IPS DF 6.9 (cell line): ENCODE measurements at regions not wholly inside any gene's neighbourhood (a gene's known extent, or its start where the extent isn't known, plus 50 kb on each side); places are given as distances from the start of the nearest gene placed in this dataset.
A peak's percentile ranks its signal among the peaks of the same experiment; 100 is the strongest.
"Not testable (repeated sequence)": the region's sequence is repeated elsewhere in the genome, so short reads cannot be mapped to it uniquely, and the experiment has no call there.

ENCODE experiments used
- DNase-seq: peaks from one replicate; pipeline ENCODE4 v3.0.0-alpha.2; 2013; ENCODE audit warnings: low read depth, low spot score
- H3K27ac ChIP-seq: one replicate; pipeline ENCODE4 v1.5.1; 2013; ENCODE audit warnings: low read length, control low read depth
- H3K27me3 ChIP-seq: 2 replicates; pipeline ENCODE4 v1.6.1; 2013; ENCODE audit warnings: mild to moderate bottlenecking, low read length; ENCODE audit not compliant: control insufficient read depth, insufficient read depth
- H3K36me3 ChIP-seq: 2 replicates; pipeline ENCODE4 v1.6.1; 2013; ENCODE audit warnings: low read length; ENCODE audit not compliant: control insufficient read depth, insufficient read depth
- H3K4me1 ChIP-seq: 2 replicates; pipeline ENCODE4 v1.6.1; 2013; ENCODE audit warnings: low read length; ENCODE audit not compliant: control insufficient read depth, insufficient read depth
- H3K4me3 ChIP-seq: 2 replicates; pipeline ENCODE4 v1.5.1; 2013; ENCODE audit warnings: mild to moderate bottlenecking, low read length
- H3K9me3 ChIP-seq: 2 replicates; pipeline ENCODE4 v1.6.1; 2013; ENCODE audit warnings: low read length, inconsistent platforms; ENCODE audit not compliant: control insufficient read depth, insufficient read depth
- WGBS: extraction: QIAGEN DNeasy Blood & Tissue Kit; methylation state at CpG from one replicate; pipeline ENCODE4 v1.1.7; 2013; ENCODE audit warnings: mixed read lengths, missing lambda C conversion rate; ENCODE audit not compliant: insufficient read length, insufficient coverage; 5-methylcytosine and 5-hydroxymethylcytosine counted together

DNA sequence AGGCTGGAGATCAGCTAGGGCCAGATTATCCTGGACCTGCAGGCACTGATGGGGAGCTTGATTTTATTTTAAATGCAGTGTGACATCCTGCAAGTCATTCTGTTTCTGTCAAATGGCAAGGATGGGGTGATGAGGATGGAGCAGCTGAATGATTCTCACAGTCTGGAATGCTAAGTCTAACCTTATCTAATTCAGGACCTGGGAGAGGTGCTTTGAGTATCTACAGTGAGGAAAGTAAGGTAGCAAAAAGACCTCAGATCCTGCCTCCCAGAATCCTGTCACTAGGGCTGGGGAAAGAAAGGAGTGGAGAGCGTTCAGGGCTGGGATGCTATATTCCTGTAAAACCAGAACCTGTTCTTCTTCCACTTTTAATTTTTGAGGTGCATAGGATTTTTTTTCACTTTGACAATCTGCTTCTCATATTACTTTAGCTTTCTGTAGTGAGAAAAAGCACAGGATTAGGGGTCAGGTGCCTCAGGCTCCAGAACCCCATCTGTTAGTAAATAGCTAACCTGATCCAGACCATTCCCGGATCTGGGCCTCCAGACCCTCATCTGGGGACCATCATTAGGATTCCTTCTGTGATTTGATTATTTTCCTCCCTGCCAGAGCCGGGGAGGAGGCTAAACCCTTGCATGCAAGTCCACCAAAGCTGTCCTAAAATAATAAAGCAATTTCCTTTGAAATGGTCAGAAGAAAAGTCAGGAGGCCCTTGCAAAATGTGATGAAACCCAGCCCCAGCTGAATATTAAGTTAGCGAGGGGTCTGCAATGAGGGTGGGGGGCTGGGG, 54.7 kb downstream of the ASCL1 start:
- no peak for DNase-seq
- no peaks in the 10 kb centered on the region for H3K9me3 ChIP-seq
- no peak overlapping the region for H3K4me3 ChIP-seq
- WGBS, result no CpG with 5 or more reads among the region's 4 CpGs
- H3K27ac ChIP-seq, result no peak overlapping the region
- H3K4me1 ChIP-seq, result peaks cover 2% of the 10 kb centered on the region; the same call in 1 of the 2 replicates
- no peaks in the 10 kb centered on the region for H3K27me3 ChIP-seq
- no peaks in the 10 kb centered on the region for H3K36me3 ChIP-seq

DNA sequence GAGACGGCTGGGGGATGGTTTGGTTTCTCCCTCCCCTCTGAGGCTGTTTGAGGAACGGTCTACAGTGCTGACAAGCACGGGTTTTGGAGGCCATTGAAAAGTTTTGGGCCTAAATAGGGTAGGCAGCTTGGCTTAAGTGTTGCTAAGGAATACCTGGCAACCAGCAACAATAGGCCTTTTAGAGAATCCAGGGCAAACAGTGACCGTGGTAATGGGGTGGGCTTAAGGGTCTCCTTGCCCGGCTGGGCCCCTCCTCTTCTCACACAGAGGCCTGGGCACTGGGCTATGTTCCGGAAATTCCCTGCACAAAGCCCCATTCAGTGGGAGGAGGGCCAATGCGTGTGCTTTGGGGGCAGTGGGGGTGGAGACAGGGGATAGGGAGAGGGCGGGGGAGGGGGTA, 55.4 kb downstream of the ASCL1 start:
- peaks cover 2% of the 10 kb centered on the region; the same call in 1 of the 2 replicates for H3K4me1 ChIP-seq
- DNase-seq, result peak; percentile 33
- H3K4me3 ChIP-seq, result no peak overlapping the region
- WGBS, result no CpG with 5 or more reads among the region's 8 CpGs
- no peaks in the 10 kb centered on the region for H3K9me3 ChIP-seq
- no peaks in the 10 kb centered on the region for H3K36me3 ChIP-seq
- H3K27me3 ChIP-seq, result no peaks in the 10 kb centered on the region
- no peak overlapping the region for H3K27ac ChIP-seq

DNA sequence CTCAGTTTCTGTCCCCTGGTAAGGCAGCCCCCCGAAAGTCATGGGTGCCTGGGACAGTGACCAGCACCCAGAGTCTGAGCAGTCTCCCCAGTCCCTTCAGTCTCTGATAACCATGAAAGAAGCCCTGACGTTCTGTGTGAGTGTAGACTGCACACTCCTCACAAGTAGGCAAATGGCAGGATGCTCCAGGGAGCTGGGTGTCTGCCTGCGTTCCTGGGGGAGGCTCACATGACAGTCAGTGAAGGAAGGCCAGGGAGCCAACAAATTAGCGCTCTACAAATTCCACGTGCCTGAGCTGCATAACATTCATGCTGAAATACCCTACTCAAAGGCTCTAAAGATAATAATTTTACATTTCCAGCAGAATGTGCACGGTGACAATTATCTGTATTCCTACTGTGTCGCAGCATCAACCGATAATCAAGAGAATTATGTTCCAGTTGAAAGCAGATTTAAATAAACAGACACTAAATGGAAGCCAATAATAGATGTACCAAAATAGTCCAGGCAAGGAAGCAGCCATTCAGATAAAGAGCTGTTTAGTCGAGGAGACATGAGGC, 56.3 kb downstream of the ASCL1 start:
- H3K4me1 ChIP-seq, result peaks cover 2% of the 10 kb centered on the region; the same call in 1 of the 2 replicates
- no peaks in the 10 kb centered on the region for H3K9me3 ChIP-seq
- H3K27me3 ChIP-seq, result no peaks in the 10 kb centered on the region
- DNase-seq, result no peak
- H3K4me3 ChIP-seq, result no peak overlapping the region
- WGBS, result no CpG with 5 or more reads among the region's 9 CpGs
- no peak overlapping the region for H3K27ac ChIP-seq
- no peaks in the 10 kb centered on the region for H3K36me3 ChIP-seq

DNA sequence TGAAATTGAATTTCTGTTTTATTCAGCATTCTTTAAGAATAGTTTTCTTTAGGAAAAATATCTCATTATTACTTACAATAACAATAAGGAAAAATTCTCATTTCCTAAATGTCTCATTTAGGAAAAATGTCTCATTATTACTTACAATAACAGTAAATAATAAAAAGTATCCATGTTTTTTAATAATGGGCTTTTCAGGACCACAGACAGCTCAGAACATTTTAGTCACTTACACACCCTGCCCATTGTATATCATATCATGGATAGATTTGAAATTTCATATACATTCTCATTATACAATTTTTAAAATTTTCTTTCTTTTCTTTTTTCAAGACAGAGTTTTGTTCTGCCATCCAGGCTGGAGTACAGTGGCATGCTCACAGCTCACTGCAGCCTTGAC, 58.9 kb downstream of the ASCL1 start:
- no peak overlapping the region for H3K27ac ChIP-seq
- peaks cover 2% of the 10 kb centered on the region; the same call in 1 of the 2 replicates for H3K4me1 ChIP-seq
- H3K4me3 ChIP-seq, result no peak overlapping the region
- H3K27me3 ChIP-seq, result no peaks in the 10 kb centered on the region
- no peaks in the 10 kb centered on the region for H3K9me3 ChIP-seq
- H3K36me3 ChIP-seq, result no peaks in the 10 kb centered on the region
- no peak for DNase-seq

DNA sequence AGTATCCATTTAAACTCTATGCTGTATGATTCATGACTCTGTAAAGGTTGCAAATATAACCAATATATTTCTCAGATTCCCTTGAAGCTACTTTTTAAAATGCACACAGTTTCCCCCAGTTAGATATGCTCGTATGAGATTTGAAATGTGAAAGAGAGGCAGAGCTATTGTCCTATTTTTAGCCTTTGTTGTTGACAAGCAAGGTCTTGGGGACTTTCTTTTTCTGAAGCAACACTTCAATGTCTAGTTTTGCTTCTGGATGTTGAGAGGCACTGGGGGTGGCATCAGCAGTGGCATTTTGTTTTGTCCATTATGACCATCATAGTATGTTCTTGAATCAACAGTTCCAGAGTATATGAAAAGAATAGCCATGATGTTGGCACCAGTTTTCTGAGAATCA, 63.4 kb downstream of the ASCL1 start:
- no peaks in the 10 kb centered on the region for H3K9me3 ChIP-seq
- no peaks in the 10 kb centered on the region for H3K27me3 ChIP-seq
- H3K4me3 ChIP-seq, result no peak overlapping the region
- no peak overlapping the region for H3K27ac ChIP-seq
- H3K4me1 ChIP-seq, result no peaks in the 10 kb centered on the region
- no CpG with 5 or more reads among the region's 1 CpG for WGBS
- no peak for DNase-seq
- no peaks in the 10 kb centered on the region for H3K36me3 ChIP-seq

DNA sequence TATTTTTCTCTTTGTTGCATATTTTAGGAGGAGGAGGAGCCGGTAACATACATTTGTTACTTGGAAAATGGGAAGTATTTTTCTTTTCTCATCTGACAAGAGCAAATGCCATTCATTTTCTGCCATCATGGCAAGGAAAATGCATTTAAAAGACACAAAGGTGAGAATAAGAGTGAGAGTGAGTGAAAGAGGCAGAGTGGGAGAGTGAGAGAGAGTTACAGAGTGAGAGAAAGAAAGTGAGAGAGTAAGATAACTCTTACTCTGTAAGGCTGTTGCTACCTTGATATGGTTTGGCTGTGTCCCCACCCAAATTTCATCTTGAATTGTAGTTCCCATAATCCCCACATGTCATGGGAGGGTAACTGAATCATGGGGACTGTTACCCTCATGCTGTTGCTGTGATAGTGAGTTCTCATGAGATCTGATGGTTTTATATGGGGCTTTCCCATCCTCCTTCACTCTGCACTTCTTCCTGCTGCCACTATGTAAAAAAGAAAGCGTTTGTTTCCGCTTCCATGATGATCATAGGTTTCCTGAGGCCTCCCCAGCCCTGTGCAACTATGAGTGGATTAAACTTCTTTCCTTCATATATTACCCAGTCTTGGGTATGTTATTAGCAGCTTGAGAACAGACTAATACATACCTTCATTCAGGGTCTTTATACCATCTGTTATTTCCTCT, 64.2 kb downstream of the ASCL1 start:
- WGBS, result no CpG with 5 or more reads among the region's 3 CpGs
- DNase-seq, result no peak
- Histone ChIP-seq H3K27ac (no peak overlapping the region), H3K4me3 (no peak overlapping the region), H3K36me3 (no peaks in the 10 kb centered on the region), H3K27me3 (no peaks in the 10 kb centered on the region), H3K9me3 (no peaks in the 10 kb centered on the region), H3K4me1 (no peaks in the 10 kb centered on the region)

DNA sequence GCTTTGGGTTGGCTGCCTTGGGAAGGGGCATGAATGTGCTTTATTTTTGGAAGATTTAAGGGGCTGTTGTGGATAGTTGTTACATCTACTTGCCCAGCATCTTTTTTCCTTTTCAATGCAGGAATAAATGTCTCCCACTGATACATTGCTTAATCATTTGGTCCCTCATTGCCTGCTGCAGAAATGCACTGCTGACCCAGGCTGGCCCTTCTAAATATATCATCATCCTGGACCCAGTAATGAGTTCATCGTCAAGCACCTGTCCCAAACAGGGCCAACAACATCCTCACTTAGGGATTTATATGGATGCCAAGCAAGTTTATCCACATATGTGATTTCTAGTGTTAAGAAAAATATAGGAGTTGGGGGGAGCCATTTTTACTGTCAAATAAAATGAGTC, 67.2 kb downstream of the ASCL1 start:
- Histone ChIP-seq H3K36me3 (no peaks in the 10 kb centered on the region), H3K27me3 (no peaks in the 10 kb centered on the region), H3K27ac (no peak overlapping the region), H3K4me1 (no peaks in the 10 kb centered on the region), H3K9me3 (no peaks in the 10 kb centered on the region), H3K4me3 (no peak overlapping the region)
- no peak for DNase-seq
- no CpG with 5 or more reads among the region's 1 CpG for WGBS

DNA sequence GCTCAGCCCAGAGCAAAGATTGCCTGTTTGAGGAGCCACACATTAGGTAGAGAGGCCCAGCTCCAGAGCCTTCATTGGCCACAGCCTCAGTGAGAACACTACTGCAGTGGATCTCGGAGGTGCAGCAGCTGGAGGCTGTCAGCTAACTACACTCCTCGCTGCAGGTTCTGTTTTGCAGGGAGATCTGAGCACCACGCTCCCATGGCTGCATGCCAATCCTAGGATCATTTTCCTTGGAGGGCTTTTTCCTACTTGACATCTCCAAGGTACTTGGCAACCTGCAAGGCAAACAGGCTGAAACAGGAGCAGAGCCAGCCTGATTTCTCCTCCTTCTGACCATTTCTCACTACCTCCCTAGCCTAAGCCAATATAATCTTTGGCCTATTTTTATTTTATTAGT, 69.2 kb downstream of the ASCL1 start:
- not testable (repeated sequence) for H3K4me1 ChIP-seq, H3K27ac ChIP-seq, H3K36me3 ChIP-seq, H3K9me3 ChIP-seq, DNase-seq, H3K27me3 ChIP-seq, H3K4me3 ChIP-seq
- WGBS, result no CpG with 5 or more reads among the region's 3 CpGs

DNA sequence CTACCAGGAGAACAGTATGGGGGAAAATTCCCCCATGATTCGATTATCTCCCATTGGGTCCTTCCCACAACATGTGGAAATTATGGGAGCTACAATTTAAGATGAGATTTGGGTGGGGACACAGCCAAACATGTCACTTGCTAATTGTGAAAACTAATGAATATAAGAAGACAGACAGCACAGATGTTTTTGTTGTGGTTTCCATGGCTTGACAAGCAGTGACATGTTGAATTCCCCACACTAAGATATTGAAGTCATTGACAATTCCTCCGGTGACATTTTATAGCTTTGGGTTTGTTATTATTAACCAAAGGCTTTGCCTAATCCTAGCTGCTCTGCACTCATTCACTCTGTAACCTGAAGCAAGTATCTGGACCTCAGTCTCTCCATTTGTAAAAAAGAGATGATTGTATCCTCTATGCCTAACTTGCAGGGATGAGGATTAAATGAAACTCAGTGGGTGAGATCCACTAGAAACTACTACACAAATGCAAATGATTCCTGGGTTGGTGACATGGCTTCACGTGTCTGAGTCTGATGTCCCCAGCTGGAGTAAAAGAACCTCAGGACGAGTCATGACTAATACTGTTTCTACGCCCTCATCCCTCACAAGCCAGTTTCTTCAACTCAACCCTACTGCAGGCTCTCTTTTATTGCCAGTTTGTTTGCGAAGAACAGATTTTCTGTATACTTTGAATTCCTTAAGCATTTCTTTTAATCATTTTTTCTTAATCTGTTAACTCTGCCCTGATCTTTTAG, 71.6 kb downstream of the ASCL1 start:
- no CpG with 5 or more reads among the region's 6 CpGs for WGBS
- Histone ChIP-seq H3K36me3 (no peaks in the 10 kb centered on the region), H3K4me3 (no peak overlapping the region), H3K4me1 (no peaks in the 10 kb centered on the region), H3K9me3 (no peaks in the 10 kb centered on the region), H3K27ac (no peak overlapping the region), H3K27me3 (no peaks in the 10 kb centered on the region)
- DNase-seq, result no peak

DNA sequence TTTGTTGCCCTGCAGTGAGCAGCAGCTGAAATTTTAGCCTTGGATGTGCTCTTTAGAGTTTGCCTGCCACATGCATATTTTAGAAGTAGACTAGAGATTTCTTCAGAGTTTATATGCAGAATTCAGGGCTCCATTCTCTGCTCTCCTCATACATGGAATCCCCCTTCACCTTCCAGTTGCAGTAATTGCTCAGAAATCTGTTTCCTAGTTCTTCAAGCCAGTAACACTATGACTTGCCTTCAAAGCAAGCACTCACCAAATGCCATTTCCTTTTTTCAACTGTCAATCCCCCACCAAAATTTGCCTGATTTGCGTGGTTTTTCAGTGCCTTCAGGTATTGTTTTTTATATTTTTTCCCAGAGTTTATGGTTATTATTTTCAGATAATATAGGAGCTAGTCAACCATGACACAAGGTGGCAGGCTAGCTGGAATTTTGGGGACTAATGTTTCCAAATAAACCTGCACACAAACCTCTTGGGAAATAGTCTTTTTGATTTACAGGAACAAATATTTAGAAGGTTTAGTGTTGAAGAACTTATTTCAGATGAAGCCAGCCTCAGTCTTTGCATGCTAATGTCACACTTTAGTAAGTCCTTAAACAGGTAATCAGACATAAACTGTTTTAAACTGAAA, 79.2 kb downstream of the ASCL1 start:
- Histone ChIP-seq H3K36me3 (no peaks in the 10 kb centered on the region), H3K4me1 (no peaks in the 10 kb centered on the region), H3K4me3 (no peak overlapping the region), H3K27me3 (no peaks in the 10 kb centered on the region), H3K27ac (no peak overlapping the region), H3K9me3 (no peaks in the 10 kb centered on the region)
- WGBS, result no CpG with 5 or more reads among the region's 1 CpG
- no peak for DNase-seq
